Renal cortical epithelial cell (primary cell): ENCODE measurements at regions not wholly inside any gene's neighbourhood (a gene's known extent, or its start where the extent isn't known, plus 50 kb on each side); places are given as distances from the start of the nearest gene placed in this dataset.

Source experiments
- DNase-seq: peaks from one replicate; pipeline ENCODE4 v3.0.0-alpha.2; 2011; ENCODE audit warnings: low read depth

DNA sequence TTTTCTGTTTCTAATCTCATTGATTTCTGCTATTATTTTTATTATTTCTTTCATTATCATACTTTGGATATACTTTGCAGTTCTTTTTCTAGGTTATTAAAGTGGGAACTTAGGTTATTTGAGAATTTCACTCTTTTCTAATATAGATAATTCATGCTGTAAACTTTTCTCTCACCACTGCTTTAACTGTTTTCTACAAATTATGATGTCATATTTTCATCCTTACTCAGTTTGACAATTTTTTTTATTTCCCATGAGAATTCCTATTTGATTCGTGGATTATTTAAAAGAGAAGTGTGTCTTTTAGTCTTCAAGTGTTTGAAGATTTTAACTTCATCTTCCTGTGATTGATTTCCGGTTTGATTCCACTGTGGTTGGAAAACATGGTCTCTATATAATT, 336.8 kb upstream of the SALL1 start:
- DNase-seq, result no peak

DNA sequence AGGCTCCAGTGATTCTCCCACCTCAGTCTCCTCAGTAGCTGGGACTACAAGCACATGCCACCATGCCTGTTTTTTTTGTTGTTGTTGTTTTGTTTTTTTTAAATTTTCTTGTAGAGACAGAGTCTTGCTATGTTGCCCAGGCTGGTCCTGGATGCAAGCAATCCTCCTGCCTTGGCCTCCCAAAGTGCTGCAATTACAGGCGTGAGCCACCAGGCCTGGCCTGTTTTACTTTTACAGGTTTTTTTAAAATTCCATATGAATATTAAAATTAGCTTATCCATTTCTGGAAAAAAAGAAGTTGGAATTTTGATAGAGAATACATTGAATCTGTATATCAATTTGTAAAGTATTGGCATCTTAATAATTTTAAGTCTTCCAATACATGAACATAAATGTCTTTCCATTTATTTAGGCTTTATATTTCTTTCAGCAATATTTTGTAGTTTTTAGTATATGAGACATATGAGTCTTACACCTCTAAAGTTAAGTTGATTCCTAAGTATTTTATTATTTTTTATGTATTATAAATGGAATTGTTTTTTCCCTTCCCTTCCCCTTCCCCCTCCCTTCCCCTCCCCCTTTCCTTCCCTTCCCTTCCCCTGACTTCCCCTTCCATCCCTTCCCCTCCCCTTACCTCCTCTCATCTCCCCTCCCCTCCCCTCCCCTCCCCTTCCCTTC, 323.5 kb upstream of the SALL1 start:
- no peak for DNase-seq

DNA sequence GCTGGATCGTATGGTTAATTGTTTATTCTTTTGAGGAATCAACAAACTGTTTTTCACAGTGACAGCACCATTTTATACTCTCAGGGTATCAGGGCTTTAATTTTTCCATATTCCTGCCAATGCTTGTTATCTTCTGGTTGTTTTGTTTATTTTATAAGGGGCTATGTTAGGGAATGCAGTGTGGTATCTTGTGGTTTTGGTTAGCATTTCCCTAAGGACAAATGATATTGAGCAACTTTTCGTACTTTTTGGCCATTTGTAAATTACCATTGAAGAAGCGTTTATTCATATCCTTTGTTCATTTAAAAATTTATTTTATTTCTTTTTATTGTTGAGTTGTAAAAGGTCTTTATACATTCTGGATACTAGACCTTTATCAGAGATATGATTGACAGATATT, 322.0 kb upstream of the SALL1 start:
- no peak for DNase-seq

DNA sequence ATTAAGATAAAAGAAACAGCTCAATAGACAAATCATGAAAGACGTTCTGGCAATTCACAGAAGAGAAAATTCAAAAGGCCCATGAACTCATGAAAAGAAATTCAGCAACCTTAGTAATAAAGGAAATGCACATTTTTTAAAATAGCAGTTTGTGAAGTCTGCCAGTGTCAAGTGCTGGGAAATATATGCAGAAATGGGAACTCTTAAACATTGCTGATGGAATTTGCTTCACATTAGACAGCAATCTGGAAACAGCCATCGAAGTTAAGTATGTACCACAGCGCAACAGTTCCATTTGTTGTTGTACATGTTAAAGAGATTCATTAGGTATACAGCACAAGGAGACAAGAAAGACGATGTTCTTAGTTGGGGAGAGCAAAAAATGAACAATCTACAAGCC, 319.4 kb upstream of the SALL1 start:
- DNase-seq, result no peak

DNA sequence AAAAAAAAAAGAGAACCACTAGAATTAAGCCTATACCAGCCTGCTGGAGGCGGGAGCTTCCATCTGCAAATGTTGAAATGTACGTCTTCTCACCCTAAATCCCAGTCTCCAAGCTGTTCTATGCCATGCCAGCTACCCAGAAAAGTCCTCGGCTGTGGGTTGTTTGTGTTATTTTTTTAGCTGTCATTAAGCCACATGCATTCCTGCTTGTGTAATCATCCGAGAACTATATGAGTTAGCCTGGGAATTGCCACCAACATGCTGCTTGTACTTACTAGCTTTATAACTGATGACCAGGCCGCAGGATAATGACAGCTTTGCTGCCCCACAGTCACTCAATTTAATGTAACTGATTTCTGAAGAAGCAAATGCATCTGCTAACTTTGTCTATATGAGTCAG, 313.9 kb upstream of the SALL1 start:
- DNase-seq, result peak; percentile 89

DNA sequence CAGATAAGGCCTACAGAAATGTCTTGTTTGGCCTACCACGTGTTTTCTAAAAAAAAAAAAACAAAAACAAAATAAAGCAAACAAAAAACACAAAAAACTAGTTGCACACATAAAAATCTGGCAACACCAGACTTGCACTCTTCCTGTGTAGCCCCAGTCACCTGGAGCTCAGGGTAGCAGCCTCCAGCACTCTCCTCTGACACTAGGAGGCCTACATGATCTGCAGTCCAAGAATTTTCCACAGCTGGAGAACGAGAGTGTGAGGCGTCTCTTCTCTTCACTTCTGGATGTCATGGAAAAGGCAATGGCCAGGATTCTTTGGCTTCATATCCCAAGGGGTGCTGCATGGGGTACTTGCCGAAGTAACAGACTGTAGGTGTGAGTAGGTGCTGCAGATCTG, 310.2 kb upstream of the SALL1 start:
- no peak for DNase-seq

DNA sequence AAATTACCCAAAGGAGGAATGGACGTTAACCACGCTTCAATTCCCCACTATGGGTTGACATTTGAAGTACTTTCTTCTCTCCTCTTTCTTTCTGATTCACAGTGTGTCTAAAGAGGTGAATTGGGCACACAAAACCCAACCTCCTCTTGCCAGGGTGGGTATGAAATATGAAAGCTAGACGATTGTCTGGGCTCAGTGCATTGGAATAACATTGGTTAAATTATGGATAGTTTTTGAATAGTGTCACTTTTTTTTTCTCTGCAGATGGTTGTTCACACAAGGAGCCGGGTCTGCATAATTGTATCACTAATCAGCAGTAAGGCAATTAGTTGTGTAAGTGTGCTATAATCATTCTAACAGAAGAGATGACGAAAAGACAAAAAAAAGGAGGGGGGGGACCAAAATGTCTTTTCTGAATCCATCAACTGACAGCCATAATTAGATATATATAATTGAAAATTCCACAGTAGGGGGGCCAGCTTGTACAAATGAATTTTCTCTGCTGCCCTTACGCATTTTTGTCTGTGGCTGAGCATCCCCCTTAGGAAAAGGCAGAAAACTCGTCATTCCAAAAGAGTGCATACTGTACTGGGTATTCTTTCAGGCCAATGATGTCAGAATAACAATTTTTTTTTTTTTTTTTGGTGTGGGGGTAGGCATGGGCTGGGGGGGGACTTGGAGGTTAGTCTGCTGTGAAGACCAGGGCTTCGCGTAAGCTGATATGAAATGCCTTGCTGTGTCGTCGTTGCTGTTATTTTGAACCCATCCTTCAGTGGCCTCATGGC, 307.5 kb upstream of the SALL1 start:
- no peak for DNase-seq

DNA sequence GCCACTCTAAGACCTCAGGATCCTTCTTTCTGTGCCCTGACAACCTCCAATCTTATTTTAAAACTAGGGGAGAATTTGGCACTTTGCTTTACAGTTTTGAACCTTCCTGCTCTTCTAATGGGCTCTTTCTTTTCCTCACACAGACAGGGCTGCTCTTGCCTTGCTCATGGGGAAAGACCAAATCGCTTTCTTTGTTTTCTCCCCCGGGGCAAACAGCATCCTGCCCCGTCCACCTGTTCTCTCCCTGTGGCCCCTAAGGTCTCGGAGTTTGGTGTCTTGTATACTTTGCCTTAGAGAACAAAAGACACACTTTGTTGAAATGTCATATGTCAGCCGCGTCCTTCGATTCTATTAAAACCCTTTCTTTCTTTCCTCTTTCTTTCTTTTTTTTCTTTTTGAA, 306.7 kb upstream of the SALL1 start:
- DNase-seq, result no peak

DNA sequence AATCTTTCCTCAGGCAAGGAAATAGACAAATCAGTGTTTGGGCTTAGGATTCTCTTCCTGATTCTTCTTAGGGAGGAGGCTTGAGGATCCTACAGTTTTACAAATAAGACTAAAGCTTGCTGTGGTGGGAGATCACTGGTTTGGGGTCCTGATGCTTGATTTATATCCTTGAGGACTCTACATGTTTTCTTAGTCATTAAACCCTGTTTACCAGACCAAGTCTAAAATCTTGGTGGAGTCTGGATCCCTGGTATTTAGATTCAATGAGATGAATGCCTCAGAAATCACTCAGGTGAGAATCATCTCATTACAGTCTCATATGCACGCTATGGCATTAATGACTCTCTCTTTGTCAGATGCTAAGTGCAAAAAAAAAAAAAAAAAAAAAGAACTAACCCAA, 304.3 kb upstream of the SALL1 start:
- DNase-seq, result no peak

DNA sequence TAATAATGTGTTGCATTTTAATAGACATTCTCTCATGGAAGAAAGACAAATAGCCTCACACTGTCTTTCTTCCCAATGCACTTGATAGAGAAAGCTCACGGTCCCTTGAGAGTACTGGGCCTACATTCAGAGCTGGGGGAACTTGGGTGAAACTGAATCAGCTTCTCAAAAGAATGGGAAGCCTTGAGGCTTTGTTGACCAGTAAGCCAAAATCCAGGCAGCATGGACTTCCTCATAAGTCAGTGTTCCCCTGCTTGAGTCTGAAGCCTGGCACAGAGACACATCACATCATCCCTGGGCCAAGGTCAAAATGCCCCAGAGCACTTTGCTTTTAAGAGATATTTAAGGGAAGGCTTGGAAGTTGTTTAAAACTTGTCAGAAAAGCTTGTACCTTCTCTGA, 302.2 kb upstream of the SALL1 start:
- no peak for DNase-seq

DNA sequence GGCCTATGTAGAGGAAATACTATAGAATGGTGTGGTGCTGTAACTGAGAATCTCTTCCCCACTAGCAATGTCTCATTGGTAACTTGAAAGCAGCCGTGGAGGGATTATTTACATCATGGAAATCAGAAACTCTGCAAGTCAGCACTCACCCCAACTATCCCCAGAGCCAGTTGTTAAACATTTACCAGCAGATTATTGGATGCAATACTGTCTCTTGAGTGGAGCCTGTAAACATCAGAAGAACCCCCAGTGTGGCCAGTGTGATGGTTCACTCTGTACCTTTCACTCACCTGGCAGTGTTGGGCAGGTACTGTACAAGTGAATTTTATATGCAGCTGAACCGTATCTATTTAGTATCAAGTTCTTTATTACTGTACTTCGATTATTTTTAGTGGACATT, 299.8 kb upstream of the SALL1 start:
- peak; percentile 71 for DNase-seq

DNA sequence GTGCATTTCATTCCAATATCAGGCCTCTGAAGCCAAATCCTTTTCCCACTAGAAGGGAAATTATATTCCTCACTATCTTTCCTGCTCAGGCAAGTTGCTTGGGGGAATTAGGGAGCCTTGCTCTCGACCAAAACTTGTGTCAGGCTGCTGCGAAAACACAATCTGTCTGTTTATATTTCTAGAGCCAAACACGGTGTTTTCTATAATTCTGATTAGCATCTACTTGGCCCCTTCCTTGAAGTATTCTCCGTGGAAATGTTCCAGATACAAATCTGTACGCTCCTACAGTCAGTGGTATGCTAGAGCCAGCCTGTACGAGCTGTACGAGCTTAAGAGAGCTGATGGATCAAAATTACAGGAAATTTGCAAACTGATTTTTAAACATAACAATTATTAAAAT, 299.3 kb upstream of the SALL1 start:
- DNase-seq, result no peak

DNA sequence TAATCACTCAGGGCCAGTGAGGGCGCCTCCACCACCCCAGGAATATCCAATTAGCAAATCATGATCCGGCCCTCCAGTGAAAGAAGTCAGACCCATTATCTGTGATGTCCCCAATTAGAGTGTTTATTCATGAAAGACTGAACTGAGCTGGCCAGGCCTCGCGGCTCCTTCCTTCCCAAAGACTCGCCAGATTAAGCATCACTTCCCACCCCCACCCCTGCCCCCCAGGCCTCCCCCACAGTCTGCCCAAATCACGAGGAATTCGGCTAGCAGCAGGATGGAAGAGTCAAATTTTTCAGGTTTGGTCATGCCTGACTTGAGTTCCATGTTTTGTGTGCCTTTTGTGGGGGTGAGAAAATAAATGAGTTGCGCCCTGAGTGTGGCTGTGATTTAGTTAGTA, 298.4 kb upstream of the SALL1 start:
- DNase-seq, result peak; percentile 75

DNA sequence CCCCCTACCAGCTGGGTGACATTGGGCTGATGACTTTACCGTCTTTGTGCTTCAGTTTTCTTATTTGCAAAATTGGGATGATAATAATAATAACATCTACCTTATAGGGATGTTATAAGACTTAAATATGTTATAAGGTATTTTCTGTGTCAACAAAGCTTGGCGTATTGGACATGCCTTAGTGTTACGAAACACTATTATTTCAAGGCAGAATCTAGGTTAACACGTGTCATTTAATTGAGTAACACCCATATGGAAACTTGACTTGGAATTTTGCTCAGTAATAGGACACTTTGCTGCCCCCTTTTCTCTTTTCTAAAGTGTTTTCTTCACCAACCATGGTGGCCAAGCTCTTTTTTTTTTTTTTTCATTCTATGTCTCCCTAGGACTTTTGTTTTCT, 294.2 kb upstream of the SALL1 start:
- DNase-seq, result no peak

DNA sequence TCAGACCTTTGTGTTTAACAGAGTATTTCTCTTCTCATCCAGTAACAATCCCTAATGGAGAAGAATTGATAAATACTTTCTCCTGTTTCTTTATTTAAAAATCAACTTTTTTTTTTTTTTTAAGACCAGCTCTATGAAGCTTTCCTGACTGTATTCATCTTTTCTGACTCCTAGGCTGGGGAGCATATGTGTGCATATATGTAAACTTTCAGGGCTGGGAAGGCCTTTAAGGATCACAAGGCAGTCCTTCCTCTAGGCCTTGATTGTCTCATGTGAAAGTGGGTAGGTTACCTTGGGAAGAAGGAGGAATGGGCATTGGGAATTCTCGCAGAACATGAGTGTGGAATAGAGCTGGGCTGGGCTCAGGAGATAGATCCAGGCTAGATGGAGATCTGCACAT, 292.9 kb upstream of the SALL1 start:
- DNase-seq, result no peak

DNA sequence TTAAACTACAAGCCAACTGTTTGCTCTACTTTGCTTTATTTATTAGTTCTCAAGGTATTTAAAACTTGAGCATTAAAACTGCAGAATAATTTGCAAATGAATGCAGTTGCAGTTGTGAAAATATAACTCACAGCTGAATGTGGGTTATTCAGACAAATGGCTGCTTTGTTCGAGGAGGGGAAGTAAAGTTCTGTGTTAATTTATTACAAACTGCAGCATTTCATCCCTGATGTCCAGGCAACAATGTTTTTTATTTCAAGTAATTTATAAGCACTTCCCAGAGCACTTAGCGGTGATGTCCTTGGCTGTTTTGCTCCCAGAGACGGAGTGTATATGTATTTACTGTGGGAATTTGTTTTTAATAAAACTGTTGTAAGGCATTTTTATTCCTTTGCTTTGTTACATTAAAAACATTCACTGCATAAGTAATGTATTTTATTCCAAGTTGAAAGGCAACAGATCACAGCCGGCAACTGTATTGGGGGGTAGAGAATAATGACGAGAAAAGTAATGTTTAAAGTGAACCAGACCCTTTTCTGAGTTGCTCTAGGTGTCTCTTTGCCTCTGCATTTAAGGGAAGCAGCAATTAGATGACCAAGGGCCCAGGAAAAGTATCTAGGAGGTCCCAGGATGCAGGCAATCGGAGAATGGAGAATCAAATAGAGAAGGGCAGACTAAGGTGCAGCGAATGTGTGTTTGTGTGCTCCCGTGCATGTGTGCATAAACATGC, 291.2 kb upstream of the SALL1 start:
- DNase-seq, result no peak

DNA sequence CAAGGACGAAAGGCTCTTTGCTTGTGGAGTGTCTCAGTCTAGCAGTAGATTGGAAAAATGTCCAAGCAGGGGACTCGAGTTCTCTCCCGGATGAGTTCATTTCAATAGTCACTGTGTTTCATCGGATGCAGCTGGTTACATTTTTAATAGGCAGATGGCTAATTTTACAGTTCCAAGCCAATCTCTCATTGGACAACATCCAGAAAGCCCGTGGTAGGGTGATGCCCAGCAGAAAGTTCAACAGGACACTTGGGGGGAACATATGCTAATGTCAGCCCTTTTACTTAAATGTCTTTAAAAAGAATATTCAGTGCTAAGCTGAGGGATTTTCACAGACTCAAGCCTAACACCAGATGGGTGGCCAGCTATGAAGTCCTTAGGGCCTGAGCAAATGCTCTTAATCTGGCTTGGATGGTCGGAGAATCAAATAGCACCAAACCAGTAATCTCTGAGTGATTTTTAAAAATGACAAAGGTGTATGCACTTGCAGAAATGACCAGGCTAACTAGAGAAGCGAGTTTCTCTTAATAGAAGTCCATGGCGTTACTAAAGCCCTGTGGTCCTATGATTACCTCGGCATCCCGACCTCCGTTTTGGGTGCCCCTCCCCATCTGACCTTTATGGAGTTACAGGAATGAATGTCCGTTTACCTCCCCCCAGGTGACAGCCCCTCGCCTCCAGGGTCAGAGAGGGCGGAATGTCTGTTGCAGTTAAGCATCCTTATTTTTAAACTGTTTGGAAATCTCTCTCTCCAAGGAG, 289.2 kb upstream of the SALL1 start:
- no peak for DNase-seq

DNA sequence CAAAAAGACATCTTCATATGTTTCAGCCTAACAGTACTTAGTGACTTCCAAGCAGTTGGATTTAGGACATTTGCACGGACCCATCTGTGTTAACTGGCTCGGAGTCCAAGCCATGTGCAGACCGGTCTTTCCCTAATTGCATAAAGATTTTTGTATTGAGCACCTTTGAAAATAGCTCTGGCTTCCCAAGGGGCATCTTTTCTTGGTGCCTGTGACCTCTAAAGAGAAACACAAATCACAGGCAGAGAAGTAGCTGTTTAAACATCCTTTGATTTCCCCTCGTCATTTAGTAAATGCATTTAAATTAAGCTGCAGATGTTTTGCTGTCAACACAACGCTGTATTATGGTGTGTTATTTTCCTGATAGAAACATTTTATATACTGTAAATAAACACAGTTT, 288.2 kb upstream of the SALL1 start:
- no peak for DNase-seq

DNA sequence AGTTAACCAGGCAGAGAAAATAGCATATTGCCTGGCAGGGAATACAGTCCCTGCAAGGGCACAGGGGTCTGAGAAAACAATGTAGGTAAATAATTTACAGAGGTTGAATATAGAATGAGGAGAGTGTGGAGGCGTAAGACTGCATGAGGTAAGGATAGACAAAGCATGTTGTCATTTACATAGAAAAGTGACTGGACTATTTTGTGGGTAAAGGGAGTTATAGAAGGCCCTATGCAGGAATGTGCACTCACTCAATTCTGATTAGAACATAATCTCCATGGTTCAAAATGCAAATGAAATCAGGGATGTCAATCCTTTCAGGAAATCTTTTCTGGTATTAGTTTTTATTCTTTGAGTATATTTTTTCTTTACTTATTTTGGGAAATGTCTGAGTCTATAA, 285.7 kb upstream of the SALL1 start:
- DNase-seq, result peak; percentile 57

DNA sequence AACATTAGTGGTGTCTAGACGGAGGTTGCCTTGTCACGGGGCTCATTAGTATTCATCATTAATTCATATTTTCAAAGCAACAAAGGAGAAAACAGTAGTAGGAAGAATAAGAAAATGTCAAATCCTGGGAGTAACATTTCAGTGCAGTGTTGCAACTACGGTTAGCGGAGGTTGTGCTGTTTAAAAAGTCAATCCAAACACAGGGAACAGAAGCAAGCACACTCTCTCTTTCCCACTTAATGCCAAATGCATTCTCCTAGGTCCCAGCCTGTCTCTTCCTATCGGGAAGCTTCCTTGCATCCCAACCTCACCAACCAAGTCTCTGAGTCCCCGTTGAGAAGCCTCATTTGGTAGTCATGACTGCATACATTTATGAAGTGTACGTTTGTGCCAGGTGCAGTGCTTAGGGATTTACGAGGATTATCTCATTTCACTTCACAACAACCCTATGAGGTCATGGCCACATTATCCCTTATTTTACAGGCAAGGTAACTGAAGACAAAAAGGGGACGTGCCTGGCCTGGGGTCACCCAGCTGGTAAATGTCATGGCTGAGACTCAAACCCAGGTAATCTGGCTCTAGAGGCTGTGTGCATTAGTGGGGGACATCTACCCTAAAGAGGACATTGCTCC, 283.6 kb upstream of the SALL1 start:
- no peak for DNase-seq

DNA sequence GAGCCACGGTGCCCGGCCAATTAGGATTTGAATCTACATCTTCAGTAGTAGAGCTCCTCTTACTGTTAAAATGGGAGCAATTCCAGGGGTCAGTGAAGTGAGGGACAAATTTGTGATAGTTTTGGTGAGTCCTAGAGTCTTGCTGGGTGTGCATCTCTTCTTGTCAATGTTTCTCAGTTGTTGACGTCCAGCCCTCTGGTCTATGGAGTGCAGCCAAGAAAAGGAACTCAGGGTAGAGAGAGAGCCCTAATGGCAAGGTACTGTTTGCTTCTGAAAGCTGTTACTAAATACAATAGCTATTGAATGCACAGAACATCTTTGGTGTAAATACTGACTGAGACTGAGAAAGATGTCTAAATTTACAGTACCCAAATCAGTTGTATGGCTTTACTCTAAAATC, 282.5 kb upstream of the SALL1 start:
- peak; percentile 47 for DNase-seq
